ENCODE measurements at regions not wholly inside any gene's neighbourhood (a gene's known extent, or its start where the extent isn't known, plus 50 kb on each side); places are given as distances from the start of the nearest gene placed in this dataset.

DNA sequence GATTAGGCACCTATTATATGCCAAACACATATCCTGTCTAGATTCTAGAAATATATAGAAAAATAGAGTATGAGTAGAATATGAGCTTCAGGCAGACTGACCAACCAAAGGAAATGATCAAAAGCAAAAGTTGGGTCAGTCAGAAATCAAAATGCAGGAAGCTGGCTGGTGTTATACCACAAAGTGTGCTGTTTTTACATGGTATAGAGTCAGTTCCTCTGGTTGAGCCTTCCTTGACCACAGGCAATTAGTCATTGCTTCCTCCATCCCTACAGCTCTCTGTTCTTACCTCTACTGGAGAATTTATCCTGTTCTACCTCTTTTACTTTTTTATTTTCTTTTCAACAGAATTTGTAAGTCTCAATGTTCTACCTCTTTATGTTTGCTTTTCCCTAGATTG, 149.8 kb downstream of the TMCO5A start:
- ChIA-PET POLR2A (ENCODE audit: partially characterized antibody) (interaction anchor here (1.8 kb wide), 1 partner anchor 168 kb away, joined by 5 read pairs; the partner anchor contains the start of gene SPRED1), CTCF (ENCODE audit: partially characterized antibody) (interaction anchor here (1.1 to 1.2 kb wide), 2 partner anchors 68 to 89 kb away, joined by 3 read pairs; no protein-coding TSS in a partner anchor)
- Histone ChIP-seq H2BK15ac (ENCODE audit: low read length) (no peak overlapping the region), H3K36me3 (ENCODE audit: control insufficient read depth in 2 of 4, insufficient read depth in 4 of 4, low read length in 3 of 4) (no peaks in the 10 kb centered on the region), H2AK5ac (ENCODE audit: low read depth, low read length) (no peak overlapping the region), H3K18ac (ENCODE audit: extremely low read depth, low read length) (no peak overlapping the region), H2BK20ac (ENCODE audit: low read length) (no peak overlapping the region), H4K91ac (replicated peaks; ENCODE audit: insufficient read length, low read length) (no peak overlapping the region), H4K5ac (ENCODE audit: insufficient read length, low read depth, low read length) (no peak overlapping the region), H2BK12ac (ENCODE audit: low read depth, low read length) (no peak overlapping the region), H2AFZ (ENCODE audit: low read length) (no peak overlapping the region), H4K20me1 (replicated peaks in 1 of 2; ENCODE audit: control insufficient read depth in 1 of 2, insufficient read depth in 2 of 2, low read length in 2 of 2) (no peaks in the 10 kb centered on the region), H2BK5ac (ENCODE audit: low read depth, low read length) (no peak overlapping the region), H3K56ac (replicated peaks; ENCODE audit: insufficient read length, low read depth, low read length) (no peak overlapping the region), H3K23me2 (ENCODE audit: low read depth, low read length) (no peaks in the 10 kb centered on the region), H3K79me2 (ENCODE audit: control insufficient read depth in 1 of 2, insufficient read depth in 2 of 2, low read length in 2 of 2) (no peaks in the 10 kb centered on the region), H3K4me2 (ENCODE audit: insufficient read depth in 1 of 2, low read depth in 2 of 2, low read length in 2 of 2) (no peak overlapping the region), H3K9ac (replicated peaks in 1 of 4; ENCODE audit: extremely low read depth in 1 of 4, low read depth in 3 of 4, low read length in 3 of 4) (no peak overlapping the region), H3K4ac (replicated peaks; ENCODE audit: insufficient read length, low read depth, low read length) (no peak overlapping the region), H3K4me1 (replicated peaks in 1 of 4; ENCODE audit: control insufficient read depth in 3 of 4, insufficient read depth in 4 of 4, low read length in 3 of 4) (no peaks in the 10 kb centered on the region), H4K8ac (ENCODE audit: extremely low read depth, insufficient read depth, low read length) (no peak overlapping the region), H2BK120ac (replicated peaks; ENCODE audit: low read depth, low read length) (no peak overlapping the region), H3K79me1 (ENCODE audit: low read depth, low read length) (no peaks in the 10 kb centered on the region), H3K14ac (ENCODE audit: insufficient read length) (no peak overlapping the region), H3K4me3 (ENCODE audit: extremely low read depth in 1 of 4, insufficient read depth in 2 of 4, low read depth in 3 of 4, low read length in 4 of 4) (no peak overlapping the region), H3K23ac (ENCODE audit: insufficient read length) (no peak overlapping the region), H3K27ac (ENCODE audit: low read depth, low read length) (no peak overlapping the region), H3K9me3 (ENCODE audit: insufficient read depth in 2 of 2, low read depth in 1 of 2, low read length in 1 of 2) (no peaks in the 10 kb centered on the region), H3K27me3 (replicated peaks in 1 of 4; ENCODE audit: control insufficient read depth in 3 of 4, extremely low read depth in 1 of 4, insufficient read depth in 3 of 4, low read length in 3 of 4) (no peaks in the 10 kb centered on the region)
- no peak for DNase-seq (ENCODE audit: low read depth in 1 of 2, low spot score in 2 of 2)
- no peak for TF ChIP-seq GTF2F1 (IDR thresholded peaks at IDR 0.05; ENCODE audit: borderline replicate concordance, low read depth, low read length)
- TF ChIP-seq MAFK (IDR thresholded peaks at IDR 0.05; ENCODE audit: low read depth, low read length), result no peak
- FAIRE-seq, result no peak
